GM12873 (cell line): ENCODE measurements at regions not wholly inside any gene's neighbourhood (a gene's known extent, or its start where the extent isn't known, plus 50 kb on each side); places are given as distances from the start of the nearest gene placed in this dataset.

Source experiments
- CTCF ChIP-seq: IDR thresholded peaks from 2 replicates; pipeline ENCODE4 v1.5.1; 2012; ENCODE audit warnings: low read depth, mild to moderate bottlenecking, moderate library complexity, low read length, control low read depth; ENCODE audit not compliant: insufficient read depth; ENCODE audit errors: missing control alignments

- no peak for TF ChIP-seq CTCF
Observed at GRCh38 chr2:220162320-220162719, 534.9 kb downstream of the SLC4A3 start.

DNA sequence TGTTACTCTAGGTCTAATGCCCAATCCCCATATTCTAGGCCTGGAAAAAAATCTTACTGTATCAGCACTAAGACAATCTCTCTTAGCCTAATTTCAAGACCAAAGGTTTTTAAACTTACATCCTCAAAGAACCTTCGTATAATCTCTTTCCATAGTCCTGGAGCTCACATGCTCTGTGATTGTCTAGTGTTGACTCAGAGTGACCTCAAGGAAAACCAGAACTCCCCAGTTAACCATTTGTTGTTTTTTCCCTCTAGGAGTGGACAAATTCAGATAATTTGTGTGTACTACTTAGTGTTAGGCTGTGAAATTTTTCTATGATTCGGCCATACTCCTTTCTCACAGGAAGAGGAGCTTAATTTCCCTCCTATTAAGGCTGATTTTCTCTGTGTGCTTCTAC lies 536.1 kb downstream of the SLC4A3 start:
- TF ChIP-seq CTCF: no peak

GRCh38 chr2:220165401-220165800 lies 538.0 kb downstream of the SLC4A3 start:
- no peak for TF ChIP-seq CTCF

GRCh38 chr2:220166616-220167015 lies 539.2 kb downstream of the SLC4A3 start:
- TF ChIP-seq CTCF: no peak

DNA sequence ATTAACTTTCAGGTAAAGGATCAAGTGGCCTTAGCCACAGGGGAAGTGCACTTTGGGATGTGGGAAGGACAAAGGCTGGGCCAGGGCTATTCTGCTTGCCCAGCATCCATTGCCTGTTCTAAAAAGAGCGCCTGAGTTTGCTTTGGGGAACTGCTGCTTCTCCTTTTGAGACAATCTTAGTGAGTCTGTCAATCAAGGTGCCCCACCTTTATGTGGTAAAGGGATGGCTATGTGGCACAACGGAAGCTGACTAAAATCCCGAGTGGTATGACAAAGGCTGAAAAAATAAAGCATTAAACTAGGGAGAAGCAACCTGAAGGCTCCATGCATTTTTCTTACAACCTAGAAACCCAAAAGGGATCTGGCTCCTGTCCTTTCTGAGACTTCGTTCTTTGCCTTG lies 540.5 kb downstream of the SLC4A3 start:
- no peak for TF ChIP-seq CTCF

DNA sequence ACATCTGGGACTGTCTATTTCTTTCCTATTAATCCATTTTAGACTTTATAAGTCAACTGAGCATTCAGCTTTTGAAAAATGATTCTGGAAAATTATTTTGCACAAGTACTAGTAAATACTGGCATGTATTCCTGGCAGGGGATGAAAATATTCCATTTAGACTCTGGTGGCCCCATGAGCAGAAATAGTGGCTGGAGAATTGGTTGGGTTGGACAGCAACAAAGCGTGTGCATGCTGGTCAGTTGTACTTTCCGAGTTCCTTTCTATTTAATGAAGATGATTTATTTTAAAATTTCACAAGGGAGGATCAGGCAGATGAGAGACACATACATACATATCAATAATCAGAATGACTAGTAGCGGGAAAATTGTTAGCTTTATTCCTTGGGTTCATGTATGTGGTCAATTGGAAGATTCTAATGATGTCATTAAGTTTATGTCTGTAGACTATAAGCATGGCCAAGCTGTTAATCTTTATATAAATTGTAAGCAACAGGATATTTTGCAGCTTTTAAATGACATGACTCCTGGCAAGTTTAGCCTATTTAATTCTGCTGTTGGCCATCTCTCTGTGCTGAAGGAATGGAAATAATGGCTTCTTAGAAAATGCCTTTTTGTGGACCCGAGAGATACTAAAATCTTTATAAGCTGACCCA lies 541.6 kb downstream of the SLC4A3 start:
- no peak for TF ChIP-seq CTCF

DNA sequence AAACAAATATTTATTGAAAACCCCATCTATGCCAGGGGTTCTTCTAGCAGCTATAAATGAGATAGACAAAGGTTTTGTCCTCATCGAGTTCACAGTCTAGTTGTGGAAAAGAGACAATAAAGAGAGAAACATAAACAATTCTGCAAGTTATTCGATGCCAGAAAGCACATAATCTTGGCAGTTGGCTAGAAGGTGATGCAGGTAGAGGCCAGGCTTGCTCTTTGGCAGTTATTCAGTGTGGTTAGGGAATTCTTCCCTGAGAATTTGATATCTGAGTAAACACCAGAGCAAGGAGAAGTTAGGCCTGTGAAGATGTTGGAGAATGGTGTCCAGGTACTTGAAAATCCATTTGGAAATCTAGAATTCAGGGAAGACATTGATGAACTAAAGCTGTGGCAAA lies 547.4 kb downstream of the SLC4A3 start:
- no peak for TF ChIP-seq CTCF

DNA sequence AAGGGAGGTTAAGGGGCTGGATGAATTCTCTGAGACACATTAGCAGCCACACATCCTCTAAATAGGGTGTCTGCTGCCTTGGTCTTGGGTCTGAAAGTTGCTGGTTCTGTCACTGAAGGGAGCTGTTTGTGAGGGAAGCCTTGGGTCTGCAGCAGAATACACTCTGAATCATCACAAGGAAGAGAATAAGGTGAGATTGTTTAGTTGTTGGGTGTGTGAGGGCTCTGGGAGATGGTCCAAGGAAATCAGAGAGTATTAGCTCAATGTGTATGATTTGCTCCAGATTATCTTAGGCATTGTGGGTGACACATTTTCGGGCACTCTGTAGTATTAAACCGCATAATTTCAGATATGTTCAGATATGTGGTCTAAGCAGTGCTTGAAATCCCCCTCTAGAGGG lies 548.5 kb downstream of the SLC4A3 start:
- no peak for TF ChIP-seq CTCF
